Pons (tissue), 1 donor: ENCODE measurements at regions not wholly inside any gene's neighbourhood (a gene's known extent, or its start where the extent isn't known, plus 50 kb on each side); places are given as distances from the start of the nearest gene placed in this dataset.

Experiments used
- DNase-seq: peaks from one replicate; pipeline ENCODE4 v3.0.0-alpha.2; 2016; ENCODE audit warnings: low spot score

GRCh38 chr1:29753771-29754572 lies 517.6 kb downstream of the PTPRU start:
- DNase-seq: no peak

GRCh38 chr1:29753244-29753643 lies 516.9 kb downstream of the PTPRU start:
- DNase-seq: no peak

- no peak for DNase-seq
These were observed 515.8 kb downstream of the PTPRU start for GRCh38 chr1:29752141-29752540.

GRCh38 chr1:29749024-29749945 lies 513.0 kb downstream of the PTPRU start:
- no peak for DNase-seq

GRCh38 chr1:29747196-29747595 lies 510.9 kb downstream of the PTPRU start:
- no peak for DNase-seq

GRCh38 chr1:29746076-29746665 lies 509.8 kb downstream of the PTPRU start:
- no peak for DNase-seq

GRCh38 chr1:29744684-29745490 lies 508.6 kb downstream of the PTPRU start:
- no peak for DNase-seq

DNA sequence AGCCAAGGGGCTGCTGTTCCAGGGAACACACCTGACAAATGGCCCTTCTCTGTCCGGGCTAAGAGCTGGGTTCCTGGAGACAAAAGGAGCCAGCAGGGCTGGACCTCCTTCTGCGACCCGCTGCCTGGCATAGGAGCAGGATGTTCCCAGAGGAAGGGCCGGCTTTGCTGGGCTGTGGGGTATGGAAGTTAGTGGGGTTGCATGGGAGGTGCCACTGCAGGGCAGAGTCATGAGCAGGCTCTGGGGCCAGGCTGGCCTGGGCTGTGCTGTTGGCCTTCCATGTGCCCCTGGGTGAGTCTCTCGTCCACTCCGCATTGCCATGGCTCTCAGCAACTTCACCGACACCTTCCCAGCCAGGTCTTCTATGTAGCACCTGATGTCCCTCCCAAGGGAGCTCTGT lies 507.6 kb downstream of the PTPRU start:
- no peak for DNase-seq

DNA sequence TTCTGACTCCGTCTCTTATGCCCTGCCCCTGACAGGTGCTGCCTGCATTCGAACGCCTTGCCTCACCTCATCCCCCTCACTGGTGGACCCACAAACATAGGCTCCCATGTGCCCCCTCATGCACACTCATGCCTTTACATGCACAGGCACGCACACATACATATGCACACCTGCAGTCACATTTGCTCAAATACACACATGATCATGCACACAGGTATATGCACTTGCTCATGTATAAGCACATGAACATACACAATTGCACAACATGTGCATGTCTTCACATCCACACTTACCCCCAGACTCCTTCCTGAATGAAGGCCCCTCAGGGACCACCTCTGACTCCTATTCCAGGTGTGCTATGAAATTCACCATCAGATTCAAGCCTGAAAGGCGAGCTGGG lies 506.9 kb downstream of the PTPRU start:
- no peak for DNase-seq

GRCh38 chr1:29739176-29739575 lies 502.9 kb downstream of the PTPRU start:
- no peak for DNase-seq

GRCh38 chr1:29736582-29737188 lies 500.4 kb downstream of the PTPRU start:
- no peak for DNase-seq

- DNase-seq: no peak
These were observed 496.1 kb downstream of the PTPRU start for GRCh38 chr1:29732453-29732852.

DNA sequence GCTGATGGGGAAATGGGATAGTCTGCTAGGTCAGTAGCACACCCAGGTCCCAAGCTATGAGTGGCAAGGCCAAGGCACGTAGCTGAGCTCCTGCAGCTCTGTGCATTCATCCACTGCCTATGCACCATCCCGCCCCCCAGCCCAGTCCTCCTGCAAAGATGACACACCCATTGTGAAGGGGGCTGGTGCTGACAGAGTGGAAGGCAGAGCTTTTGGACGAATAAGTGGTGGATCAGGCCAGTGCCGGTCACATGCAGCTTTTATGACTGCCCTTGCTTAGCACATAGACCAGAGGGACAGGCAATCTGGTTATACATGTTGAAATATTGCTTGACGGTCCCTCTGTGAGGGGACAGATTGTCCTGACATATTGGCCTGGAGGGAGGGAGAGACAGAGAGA lies 494.3 kb downstream of the PTPRU start:
- DNase-seq: no peak

GRCh38 chr1:29729281-29729680 lies 493.0 kb downstream of the PTPRU start:
- DNase-seq: no peak

DNA sequence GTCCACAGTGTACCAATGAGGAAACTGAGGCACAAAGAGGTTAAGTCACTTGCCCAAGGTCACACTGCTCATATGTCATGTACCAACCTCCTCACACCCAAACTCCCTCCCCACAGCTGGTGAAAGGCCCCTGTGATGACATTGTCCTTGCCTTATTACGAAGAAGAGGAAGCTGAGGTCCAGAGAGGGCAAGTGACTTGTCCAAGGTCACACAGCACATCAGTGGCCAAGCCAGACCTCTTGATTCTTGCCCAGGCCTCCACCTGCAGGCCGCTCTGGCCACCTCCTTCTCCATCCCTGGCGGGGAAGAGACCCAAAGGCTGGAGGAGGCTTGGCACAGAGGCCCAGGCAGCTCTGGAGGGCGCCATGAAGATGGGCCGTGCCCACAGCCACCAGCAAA lies 492.4 kb downstream of the PTPRU start:
- no peak for DNase-seq

DNA sequence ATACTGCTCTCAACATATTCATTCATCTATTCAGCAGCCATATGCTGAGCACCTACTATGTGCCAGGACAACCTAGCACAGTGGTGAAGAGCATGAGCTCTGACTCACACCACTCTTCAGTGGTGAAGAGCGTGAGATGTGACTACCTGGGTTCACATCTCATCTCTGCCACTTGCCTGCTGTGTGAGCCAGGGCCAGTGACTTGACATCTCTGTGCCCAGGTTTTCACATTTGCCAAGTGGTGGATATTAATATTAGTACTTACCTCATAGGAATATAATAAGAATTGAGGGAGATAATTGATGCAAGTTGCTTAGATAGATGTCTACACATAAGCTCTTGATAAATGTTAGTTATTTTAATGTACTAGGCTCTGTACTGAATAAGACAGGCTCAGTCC lies 488.9 kb downstream of the PTPRU start:
- DNase-seq: no peak

GRCh38 chr1:29722598-29722997 lies 486.3 kb downstream of the PTPRU start:
- DNase-seq: no peak

- no peak for DNase-seq
These were observed 482.9 kb downstream of the PTPRU start for GRCh38 chr1:29719253-29719652.

DNA sequence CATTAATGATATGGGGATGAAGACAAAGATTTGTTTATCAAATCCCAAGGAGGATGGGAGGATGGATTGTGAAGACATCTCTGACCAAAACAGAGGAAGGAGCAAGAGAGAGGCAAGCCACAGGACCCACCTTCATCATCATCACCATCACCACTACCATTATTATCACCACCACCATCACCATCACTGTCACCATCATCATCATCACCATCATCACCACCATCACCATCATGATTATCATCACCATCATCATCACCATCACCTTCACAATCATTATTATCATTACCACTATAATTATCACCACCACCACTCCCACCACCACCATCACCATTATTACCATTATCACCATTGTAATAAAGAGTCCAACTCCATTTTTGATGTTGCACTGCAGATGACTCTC lies 482.5 kb downstream of the PTPRU start:
- no peak for DNase-seq

DNA sequence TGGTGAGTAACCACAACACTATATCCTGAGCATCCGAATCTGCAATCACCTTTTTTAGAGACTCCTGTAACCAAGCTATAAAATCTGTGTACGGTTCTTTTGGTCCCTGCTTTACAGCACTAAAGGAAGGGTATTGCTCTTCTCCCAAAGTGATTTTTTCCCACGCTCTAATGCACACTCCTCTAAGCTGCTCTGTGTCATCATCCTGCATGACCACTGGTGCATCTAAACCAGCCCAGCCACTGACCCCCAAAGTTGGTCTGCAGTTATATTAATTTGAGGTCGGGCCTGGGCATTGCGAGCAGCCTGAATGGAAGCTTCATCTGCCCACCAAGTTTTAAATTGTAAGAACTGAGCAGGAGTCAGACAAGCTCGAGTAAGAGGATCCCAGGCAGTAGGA lies 480.0 kb downstream of the PTPRU start:
- DNase-seq: no peak

DNA sequence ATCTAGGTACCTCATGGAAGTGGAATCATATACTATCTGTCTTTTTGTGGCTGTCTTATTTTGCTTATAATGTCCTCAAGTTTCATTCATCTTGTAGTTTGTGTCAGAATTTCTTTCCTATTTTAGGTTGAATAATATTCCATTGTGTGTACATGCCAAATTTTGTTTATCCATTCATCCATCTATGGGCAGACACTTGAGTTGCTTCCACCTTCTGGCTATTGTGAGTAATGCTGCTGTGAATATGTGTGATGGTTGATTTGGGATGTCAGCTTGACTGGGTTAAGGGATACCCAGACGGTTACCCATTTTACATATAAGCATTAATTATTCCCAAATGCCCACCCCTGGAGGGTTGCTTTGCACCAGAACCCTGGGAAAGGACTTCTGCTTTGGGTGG lies 477.5 kb downstream of the PTPRU start:
- DNase-seq: no peak

- DNase-seq: no peak
These were observed 476.5 kb downstream of the PTPRU start for GRCh38 chr1:29712801-29713200.
